GM12801 (cell line): ENCODE measurements at regions not wholly inside any gene's neighbourhood (a gene's known extent, or its start where the extent isn't known, plus 50 kb on each side); places are given as distances from the start of the nearest gene placed in this dataset.

Source experiments
- CTCF ChIP-seq: IDR thresholded peaks from one replicate; pipeline ENCODE4 v1.5.1; 2011; ENCODE audit warnings: control low read depth; ENCODE audit not compliant: insufficient read length; ENCODE audit errors: extremely low read depth

DNA sequence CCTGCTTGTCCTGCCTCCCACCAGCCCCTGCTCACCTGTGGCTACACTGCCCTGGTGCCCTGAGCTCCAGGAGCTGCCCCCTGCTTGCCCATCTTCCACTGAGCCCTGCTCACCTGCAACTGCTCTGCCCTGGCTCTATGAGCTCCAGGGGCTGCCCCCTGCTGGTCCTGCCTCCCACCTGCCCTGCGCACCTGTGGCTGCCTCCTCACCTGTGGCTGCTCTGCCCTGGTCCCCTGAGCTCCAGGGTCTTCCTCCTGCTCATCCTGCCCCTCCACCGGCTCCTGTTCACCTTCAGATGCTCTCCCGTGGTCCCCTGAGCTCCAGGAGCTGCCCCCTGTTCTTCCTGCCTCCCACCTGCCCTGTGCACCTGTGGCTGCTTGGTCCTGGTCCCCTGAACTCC is 247.6 kb downstream of the TMEM121 start:
- no peak for TF ChIP-seq CTCF

DNA sequence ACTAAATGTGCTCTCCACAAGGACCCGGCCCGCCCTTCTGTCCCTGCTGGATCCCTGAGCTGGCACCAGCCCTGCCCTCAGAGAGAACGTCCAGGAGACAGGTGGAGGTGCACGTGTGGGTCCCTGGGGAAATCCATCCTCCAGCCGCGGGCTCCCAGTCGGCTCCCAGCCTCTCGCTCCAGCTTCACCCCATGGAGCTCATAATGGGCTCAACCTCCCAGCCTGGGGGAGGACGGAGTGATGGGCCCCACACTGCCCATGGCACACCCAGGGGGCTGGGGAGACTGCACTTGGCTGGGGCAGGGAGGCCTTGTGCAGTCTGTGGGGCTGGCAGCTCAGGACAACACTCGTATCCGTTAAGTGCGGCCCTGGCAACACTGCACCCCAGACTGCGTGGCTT is 250.5 kb downstream of the TMEM121 start:
- no peak for TF ChIP-seq CTCF

DNA sequence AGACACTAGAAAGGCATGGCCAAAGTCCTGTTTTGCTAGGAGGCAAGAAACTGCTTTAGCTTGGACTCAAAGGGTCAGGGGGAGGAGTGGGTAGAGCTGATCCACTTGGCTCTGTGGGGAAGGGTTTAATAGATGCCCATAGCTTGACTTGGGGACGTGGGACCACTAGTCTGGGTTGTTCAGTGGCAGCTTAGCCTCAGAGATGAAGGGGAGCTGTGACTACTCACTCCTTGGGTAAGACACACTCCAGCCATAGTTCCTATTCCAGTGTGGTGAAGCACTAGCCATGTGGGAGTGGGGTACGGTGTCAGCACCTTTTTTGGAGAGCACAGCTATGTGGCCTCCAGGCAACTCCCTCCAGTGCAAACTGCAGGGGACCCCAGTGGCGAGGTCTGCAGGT is 257.3 kb downstream of the TMEM121 start:
- TF ChIP-seq CTCF, result no peak

GRCh38 chr14:105793836-105794235 is 267.5 kb downstream of the TMEM121 start:
- no peak for TF ChIP-seq CTCF

DNA sequence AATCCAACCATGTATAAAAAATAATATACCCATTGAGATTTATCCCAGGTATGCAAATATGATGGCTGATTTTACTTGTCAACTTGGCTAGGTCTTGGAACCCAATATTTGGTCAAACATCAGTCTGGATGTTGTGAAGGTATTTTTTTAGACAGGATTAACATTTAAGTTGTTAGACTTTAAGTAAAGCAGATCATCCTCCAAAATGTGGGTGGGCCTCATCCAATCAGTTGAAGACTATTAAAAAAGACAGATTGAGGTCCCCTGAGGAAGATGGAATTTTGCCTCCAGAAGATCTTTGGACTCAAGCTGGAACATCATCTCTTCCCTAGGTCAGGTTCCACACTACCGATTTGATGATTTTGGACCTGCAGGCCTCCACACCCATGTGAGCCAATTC is 271.2 kb downstream of the TMEM121 start:
- TF ChIP-seq CTCF, result no peak

DNA sequence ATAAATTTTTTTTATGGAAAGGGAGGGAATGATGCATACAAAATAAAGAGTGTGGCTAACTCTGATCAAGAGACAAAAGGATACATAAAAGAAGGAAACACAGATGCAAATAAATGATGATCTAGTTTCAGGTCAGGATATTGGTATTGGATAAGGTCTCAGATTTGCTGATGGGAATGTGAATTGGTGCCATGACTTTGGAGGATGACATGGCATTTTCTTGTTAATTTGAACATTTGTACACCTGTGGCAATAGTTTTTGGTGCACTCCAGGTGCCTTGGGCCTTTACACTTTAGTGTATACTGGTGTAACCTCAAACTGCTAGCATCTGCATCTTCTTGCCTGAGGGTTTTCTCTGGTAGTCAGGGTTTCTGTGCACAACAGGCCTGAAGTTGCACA is 279.3 kb downstream of the TMEM121 start:
- no peak for TF ChIP-seq CTCF

- TF ChIP-seq CTCF, result no peak
Measured at GRCh38 chr14:105806568-105806967, 280.2 kb downstream of the TMEM121 start.
